ENCODE measurements at regions not wholly inside any gene's neighbourhood (a gene's known extent, or its start where the extent isn't known, plus 50 kb on each side); places are given as distances from the start of the nearest gene placed in this dataset.
A peak's percentile ranks its signal among the peaks of the same experiment; 100 is the strongest.

DNA sequence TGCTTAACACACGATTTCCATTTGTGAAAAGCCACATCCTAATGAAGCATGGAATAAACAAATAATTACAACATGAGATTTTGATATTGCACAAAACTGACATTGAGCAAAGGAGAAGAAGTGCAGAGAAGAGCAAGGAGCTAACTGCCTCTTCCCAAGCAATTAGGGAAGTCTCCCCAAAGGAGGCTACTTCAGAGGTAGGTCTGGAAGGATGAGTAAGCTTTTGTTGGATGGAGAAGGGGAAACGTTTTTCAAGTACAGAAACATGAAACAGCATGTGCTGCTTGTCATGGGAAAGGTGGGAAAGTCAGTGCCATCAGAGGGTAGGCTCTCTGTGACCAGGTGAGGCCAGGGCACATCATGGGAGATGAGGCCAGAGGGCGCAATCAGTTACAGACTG is 132.2 kb upstream of the SESN3 start:
- no peaks in the 10 kb centered on the region for H3K36me3 Mint-ChIP-seq (ENCODE audit: insufficient read depth, unreplicated experiment)
- no peak overlapping the region for H3K4me3 Mint-ChIP-seq (ENCODE audit: unreplicated experiment)
- no peaks in the 10 kb centered on the region for H3K27me3 ChIP-seq (replicated peaks; ENCODE audit: control insufficient read depth, insufficient read depth, low read length)
- peak overlapping the region; percentile 80 for H3K27ac Mint-ChIP-seq (ENCODE audit: unreplicated experiment)
- no peaks in the 10 kb centered on the region for H3K9me3 ChIP-seq
- no TSS peak for BruUV-seq (replicated peaks)
- no peaks in the 10 kb centered on the region for H3K27me3 Mint-ChIP-seq (ENCODE audit: insufficient read depth, unreplicated experiment)
- peaks cover 16% of the 10 kb centered on the region for H3K9me3 Mint-ChIP-seq (ENCODE audit: unreplicated experiment)
- peaks cover 44% of the 10 kb centered on the region for H3K4me1 Mint-ChIP-seq (ENCODE audit: low read depth, unreplicated experiment)
- CTCF ChIA-PET = interaction anchor here (1.7 kb wide), 1 partner anchor 182 kb away, joined by 7 read pairs; no protein-coding TSS in a partner anchor
- TF ChIP-seq, protein P1, sequence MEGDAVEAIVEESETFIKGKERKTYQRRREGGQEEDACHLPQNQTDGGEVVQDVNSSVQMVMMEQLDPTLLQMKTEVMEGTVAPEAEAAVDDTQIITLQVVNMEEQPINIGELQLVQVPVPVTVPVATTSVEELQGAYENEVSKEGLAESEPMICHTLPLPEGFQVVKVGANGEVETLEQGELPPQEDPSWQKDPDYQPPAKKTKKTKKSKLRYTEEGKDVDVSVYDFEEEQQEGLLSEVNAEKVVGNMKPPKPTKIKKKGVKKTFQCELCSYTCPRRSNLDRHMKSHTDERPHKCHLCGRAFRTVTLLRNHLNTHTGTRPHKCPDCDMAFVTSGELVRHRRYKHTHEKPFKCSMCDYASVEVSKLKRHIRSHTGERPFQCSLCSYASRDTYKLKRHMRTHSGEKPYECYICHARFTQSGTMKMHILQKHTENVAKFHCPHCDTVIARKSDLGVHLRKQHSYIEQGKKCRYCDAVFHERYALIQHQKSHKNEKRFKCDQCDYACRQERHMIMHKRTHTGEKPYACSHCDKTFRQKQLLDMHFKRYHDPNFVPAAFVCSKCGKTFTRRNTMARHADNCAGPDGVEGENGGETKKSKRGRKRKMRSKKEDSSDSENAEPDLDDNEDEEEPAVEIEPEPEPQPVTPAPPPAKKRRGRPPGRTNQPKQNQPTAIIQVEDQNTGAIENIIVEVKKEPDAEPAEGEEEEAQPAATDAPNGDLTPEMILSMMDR (IDR thresholded peaks at IDR 0.05; ENCODE audit: insufficient read depth in 1 of 2, low read depth in 1 of 2, low read length in 1 of 2, severe bottlenecking in 1 of 2, unreplicated experiment in 1 of 2) = no peak
- POLR2A ChIA-PET = no interaction called here
- peaks cover 47% of the 10 kb centered on the region for H3K4me1 ChIP-seq
- no peaks in the 10 kb centered on the region for H3K36me3 ChIP-seq (ENCODE audit: control insufficient read depth, insufficient read depth, low read length)
- H3K4me3 ChIP-seq (ENCODE audit: low read depth, low read length) = no peak overlapping the region
- intact Hi-C loops (cut with micrococcal nuclease; ENCODE audit: unreplicated experiment) = loop anchor here (1.0 to 2.0 kb wide), 2 partner anchors 212 to 401 kb away; no protein-coding TSS in a partner anchor
- DNase-seq = no peak

DNA sequence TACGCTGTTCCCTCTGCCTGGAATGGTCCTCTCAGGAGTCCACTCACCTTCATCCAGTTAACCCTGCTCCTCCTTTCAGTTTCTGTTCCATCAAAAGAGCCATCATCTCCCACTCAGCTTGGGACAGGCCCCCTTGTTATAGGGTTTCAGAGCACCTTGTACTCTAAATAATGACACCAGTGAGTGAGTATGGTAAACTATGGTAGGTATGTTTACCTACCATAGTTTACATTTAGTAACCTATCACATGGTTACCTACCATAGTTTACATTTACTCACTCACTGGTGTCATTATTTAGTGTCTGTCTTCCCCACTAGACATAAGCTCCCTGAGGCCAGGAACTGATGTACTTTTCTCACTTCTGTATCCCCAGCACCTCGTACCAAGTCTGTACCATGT is 130.2 kb upstream of the SESN3 start:
- no peaks in the 10 kb centered on the region for H3K9me3 ChIP-seq
- H3K4me3 ChIP-seq (ENCODE audit: low read depth, low read length) = no peak overlapping the region
- no TSS peak for BruUV-seq (replicated peaks)
- Mint-ChIP-seq H3K36me3 (ENCODE audit: insufficient read depth, unreplicated experiment) (no peaks in the 10 kb centered on the region), H3K4me3 (ENCODE audit: unreplicated experiment) (no peak overlapping the region), H3K27ac (ENCODE audit: unreplicated experiment) (no peak overlapping the region), H3K9me3 (ENCODE audit: unreplicated experiment) (peaks cover 16% of the 10 kb centered on the region), H3K4me1 (ENCODE audit: low read depth, unreplicated experiment) (peaks cover 44% of the 10 kb centered on the region), H3K27me3 (ENCODE audit: insufficient read depth, unreplicated experiment) (no peaks in the 10 kb centered on the region)
- no peak for DNase-seq
- peaks cover 47% of the 10 kb centered on the region for H3K4me1 ChIP-seq
- no peaks in the 10 kb centered on the region for H3K36me3 ChIP-seq (ENCODE audit: control insufficient read depth, insufficient read depth, low read length)
- POLR2A ChIA-PET = interaction anchor here (0.6 kb wide), 1 partner anchor 429 kb away, joined by 3 read pairs; the partner anchor contains the start of gene FAM76B
- no peaks in the 10 kb centered on the region for H3K27me3 ChIP-seq (replicated peaks; ENCODE audit: control insufficient read depth, insufficient read depth, low read length)
- intact Hi-C loops (cut with micrococcal nuclease; ENCODE audit: unreplicated experiment) = no loop called here
- TF ChIP-seq, protein P1 (IDR thresholded peaks at IDR 0.05; ENCODE audit: insufficient read depth in 1 of 2, low read depth in 1 of 2, low read length in 1 of 2, severe bottlenecking in 1 of 2, unreplicated experiment in 1 of 2) = no peak
- CTCF ChIA-PET = interaction anchor here (1.4 to 1.7 kb wide), 2 partner anchors 206 to 341 kb away, joined by 4 read pairs; no protein-coding TSS in a partner anchor

DNA sequence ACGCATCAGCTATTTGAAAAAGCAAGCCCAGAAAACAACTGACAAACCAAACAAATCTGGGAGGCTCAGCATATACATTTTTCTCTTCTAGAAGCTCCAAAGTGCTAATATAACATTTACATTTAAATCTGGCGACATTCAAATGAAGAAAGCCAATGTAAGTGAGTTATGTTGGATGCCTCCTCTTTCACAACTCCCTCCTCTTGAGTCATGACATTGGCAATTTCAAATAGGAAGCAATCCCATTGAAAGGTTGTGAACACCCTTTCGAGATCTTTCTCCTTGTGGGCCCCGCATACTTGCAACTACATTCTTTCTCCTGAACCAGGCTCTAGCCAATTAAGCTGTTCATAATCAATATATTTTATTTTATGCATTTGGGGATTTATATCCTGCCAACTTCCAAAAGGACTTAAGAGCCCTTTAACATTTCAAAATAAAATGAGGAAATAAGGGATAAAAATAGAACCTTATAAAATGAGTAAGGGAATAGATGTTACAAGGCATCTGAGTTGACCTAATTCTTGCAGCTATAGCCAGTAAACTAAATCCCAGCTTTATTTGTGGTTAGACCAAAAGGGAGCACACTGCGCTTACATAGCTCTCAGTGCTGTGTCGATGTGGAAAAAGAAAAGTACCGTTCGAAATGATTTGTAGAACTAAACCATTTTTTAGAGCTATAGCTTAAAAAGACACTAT is 129.5 kb upstream of the SESN3 start:
- no peaks in the 10 kb centered on the region for H3K36me3 Mint-ChIP-seq (ENCODE audit: insufficient read depth, unreplicated experiment)

More for the DNA sequence above, 129.5 kb upstream of the SESN3 start:
- Histone ChIP-seq H3K9me3 (no peaks in the 10 kb centered on the region), H3K27me3 (replicated peaks; ENCODE audit: control insufficient read depth, insufficient read depth, low read length) (no peaks in the 10 kb centered on the region), H3K36me3 (ENCODE audit: control insufficient read depth, insufficient read depth, low read length) (no peaks in the 10 kb centered on the region), H3K4me1 (peaks cover 45% of the 10 kb centered on the region), H3K4me3 (ENCODE audit: low read depth, low read length) (no peak overlapping the region)
- H3K9me3 Mint-ChIP-seq (ENCODE audit: unreplicated experiment) = peaks cover 10% of the 10 kb centered on the region
- intact Hi-C loops (cut with micrococcal nuclease; ENCODE audit: unreplicated experiment) = no loop called here
- ChIA-PET POLR2A (interaction anchor here (0.6 kb wide), 1 partner anchor 429 kb away, joined by 3 read pairs; the partner anchor contains the start of gene FAM76B), CTCF (interaction anchor here (1.4 kb wide), 1 partner anchor 342 kb away, joined by 4 read pairs; no protein-coding TSS in a partner anchor)
- no TSS peak for BruUV-seq (replicated peaks)
- no peak overlapping the region for H3K27ac Mint-ChIP-seq (ENCODE audit: unreplicated experiment)
- TF ChIP-seq, protein P1 (IDR thresholded peaks at IDR 0.05; ENCODE audit: insufficient read depth in 1 of 2, low read depth in 1 of 2, low read length in 1 of 2, severe bottlenecking in 1 of 2, unreplicated experiment in 1 of 2) = no peak
- peaks cover 40% of the 10 kb centered on the region for H3K4me1 Mint-ChIP-seq (ENCODE audit: low read depth, unreplicated experiment)
- no peak for DNase-seq
- no peaks in the 10 kb centered on the region for H3K27me3 Mint-ChIP-seq (ENCODE audit: insufficient read depth, unreplicated experiment)
- no peak overlapping the region for H3K4me3 Mint-ChIP-seq (ENCODE audit: unreplicated experiment)

All from Caco-2 (cell line).